GM18907 (cell line): ENCODE measurements at regions not wholly inside any gene's neighbourhood (a gene's known extent, or its start where the extent isn't known, plus 50 kb on each side); places are given as distances from the start of the nearest gene placed in this dataset.

ENCODE experiments used
- ATAC-seq: cut with Tn5 transposase; IDR thresholded peaks from one replicate; pipeline ENCODE4 v1.9.1; 2021; ENCODE audit warnings: mild to moderate bottlenecking, moderate library complexity; ENCODE audit not compliant: unreplicated experiment

- ATAC-seq: no peak
Measured at GRCh38 chr17:5693821-5694220, 109.5 kb upstream of the NLRP1 start.

- ATAC-seq: no peak
Measured at GRCh38 chr17:5694551-5694950, 110.2 kb upstream of the NLRP1 start.

- ATAC-seq: no peak
Measured at GRCh38 chr17:5695480-5695879, 111.2 kb upstream of the NLRP1 start.

- ATAC-seq: no peak
Measured at GRCh38 chr17:5698959-5699358, 114.7 kb upstream of the NLRP1 start.

GRCh38 chr17:5699814-5700213, 115.5 kb upstream of the NLRP1 start:
- no peak for ATAC-seq

GRCh38 chr17:5700745-5701144, 116.4 kb upstream of the NLRP1 start:
- ATAC-seq: no peak

- ATAC-seq: no peak
Measured at GRCh38 chr17:5701381-5701780, 117.1 kb upstream of the NLRP1 start.

- no peak for ATAC-seq
Measured at GRCh38 chr17:5702951-5703510, 118.7 kb upstream of the NLRP1 start.

- ATAC-seq: no peak
Measured at GRCh38 chr17:5703736-5704135, 119.4 kb upstream of the NLRP1 start.

GRCh38 chr17:5705081-5705875, 121.0 kb upstream of the NLRP1 start:
- no peak for ATAC-seq

GRCh38 chr17:5705876-5706576, 121.7 kb upstream of the NLRP1 start:
- ATAC-seq: no peak

- no peak for ATAC-seq
Measured at GRCh38 chr17:5706577-5707210, 122.4 kb upstream of the NLRP1 start.

GRCh38 chr17:5707482-5707881, 123.2 kb upstream of the NLRP1 start:
- no peak for ATAC-seq

GRCh38 chr17:5708344-5708743, 124.0 kb upstream of the NLRP1 start:
- ATAC-seq: no peak

GRCh38 chr17:5711344-5711743, 127.0 kb upstream of the NLRP1 start:
- no peak for ATAC-seq

- no peak for ATAC-seq
Measured at GRCh38 chr17:5714993-5715392, 130.7 kb upstream of the NLRP1 start.

- ATAC-seq: no peak
Measured at GRCh38 chr17:5715478-5715877, 131.2 kb upstream of the NLRP1 start.

GRCh38 chr17:5718726-5719125, 134.4 kb upstream of the NLRP1 start:
- ATAC-seq: no peak

- no peak for ATAC-seq
Measured at GRCh38 chr17:5719976-5720375, 135.7 kb upstream of the NLRP1 start.

- ATAC-seq: no peak
Measured at GRCh38 chr17:5730373-5730772, 146.1 kb upstream of the NLRP1 start.

- ATAC-seq: no peak
Measured at GRCh38 chr17:5740937-5741336, 156.6 kb upstream of the NLRP1 start.

GRCh38 chr17:5741810-5742209, 157.5 kb upstream of the NLRP1 start:
- no peak for ATAC-seq
